KMS-11 (cell line): ENCODE measurements at regions not wholly inside any gene's neighbourhood (a gene's known extent, or its start where the extent isn't known, plus 50 kb on each side); places are given as distances from the start of the nearest gene placed in this dataset.

ENCODE experiments used
- H2AFZ ChIP-seq: fragments of 200-600 bp; sonication (generic); 2 replicates; pipeline ENCODE4 v1.6.1; 2016; ENCODE audit warnings: antibody characterized with exemption, mixed run types, low read depth
- H3K27ac ChIP-seq: fragments of 200-600 bp; sonication (generic); 2 replicates; pipeline ENCODE4 v1.6.1; 2016; ENCODE audit warnings: mild to moderate bottlenecking, mixed run types
- H3K27me3 ChIP-seq: fragments of 200-600 bp; sonication (generic); 2 replicates; pipeline ENCODE4 v1.6.1; 2017; ENCODE audit warnings: mild to moderate bottlenecking, low read depth, mixed run types, moderate library complexity; ENCODE audit not compliant: insufficient read depth
- H3K36me3 ChIP-seq: fragments of 200-600 bp; sonication (generic); 2 replicates; pipeline ENCODE4 v1.6.1; 2017; ENCODE audit warnings: mild to moderate bottlenecking, mixed run types; ENCODE audit not compliant: insufficient read depth
- H3K4me1 ChIP-seq: fragments of 200-600 bp; sonication (generic); 2 replicates; pipeline ENCODE4 v1.6.1; 2016; ENCODE audit warnings: mild to moderate bottlenecking, low read depth, mixed run types; ENCODE audit not compliant: poor library complexity, severe bottlenecking
- H3K4me2 ChIP-seq: fragments of 200-600 bp; sonication (generic); 2 replicates; pipeline ENCODE4 v1.7.0; 2016; ENCODE audit warnings: mild to moderate bottlenecking, mixed run types
- H3K4me3 ChIP-seq: fragments of 200-600 bp; sonication (generic); IDR thresholded peaks from 2 replicates; pipeline ENCODE4 v1.6.1; 2017; ENCODE audit warnings: low read depth, low read length, mixed read lengths; ENCODE audit not compliant: insufficient read depth
- H3K79me2 ChIP-seq: fragments of 200-600 bp; sonication (generic); 2 replicates; pipeline ENCODE4 v1.6.1; 2016; ENCODE audit warnings: low read depth, mixed run types; ENCODE audit not compliant: insufficient read depth
- H3K9ac ChIP-seq: fragments of 200-600 bp; sonication (generic); 2 replicates; pipeline ENCODE4 v1.6.1; 2016; ENCODE audit warnings: mild to moderate bottlenecking, mixed run types
- H4K20me1 ChIP-seq: fragments of 200-600 bp; sonication (generic); 2 replicates; pipeline ENCODE4 v1.6.1; 2016; ENCODE audit warnings: mild to moderate bottlenecking, mixed run types; ENCODE audit not compliant: insufficient read depth
- CTCF ChIP-seq: fragments of 200-600 bp; sonication (generic); conservative IDR thresholded peaks from 2 replicates; pipeline ENCODE4 v1.6.1; 2017; ENCODE audit warnings: low read depth, mild to moderate bottlenecking, antibody characterized with exemption, low read length, moderate library complexity, mixed read lengths

DNA sequence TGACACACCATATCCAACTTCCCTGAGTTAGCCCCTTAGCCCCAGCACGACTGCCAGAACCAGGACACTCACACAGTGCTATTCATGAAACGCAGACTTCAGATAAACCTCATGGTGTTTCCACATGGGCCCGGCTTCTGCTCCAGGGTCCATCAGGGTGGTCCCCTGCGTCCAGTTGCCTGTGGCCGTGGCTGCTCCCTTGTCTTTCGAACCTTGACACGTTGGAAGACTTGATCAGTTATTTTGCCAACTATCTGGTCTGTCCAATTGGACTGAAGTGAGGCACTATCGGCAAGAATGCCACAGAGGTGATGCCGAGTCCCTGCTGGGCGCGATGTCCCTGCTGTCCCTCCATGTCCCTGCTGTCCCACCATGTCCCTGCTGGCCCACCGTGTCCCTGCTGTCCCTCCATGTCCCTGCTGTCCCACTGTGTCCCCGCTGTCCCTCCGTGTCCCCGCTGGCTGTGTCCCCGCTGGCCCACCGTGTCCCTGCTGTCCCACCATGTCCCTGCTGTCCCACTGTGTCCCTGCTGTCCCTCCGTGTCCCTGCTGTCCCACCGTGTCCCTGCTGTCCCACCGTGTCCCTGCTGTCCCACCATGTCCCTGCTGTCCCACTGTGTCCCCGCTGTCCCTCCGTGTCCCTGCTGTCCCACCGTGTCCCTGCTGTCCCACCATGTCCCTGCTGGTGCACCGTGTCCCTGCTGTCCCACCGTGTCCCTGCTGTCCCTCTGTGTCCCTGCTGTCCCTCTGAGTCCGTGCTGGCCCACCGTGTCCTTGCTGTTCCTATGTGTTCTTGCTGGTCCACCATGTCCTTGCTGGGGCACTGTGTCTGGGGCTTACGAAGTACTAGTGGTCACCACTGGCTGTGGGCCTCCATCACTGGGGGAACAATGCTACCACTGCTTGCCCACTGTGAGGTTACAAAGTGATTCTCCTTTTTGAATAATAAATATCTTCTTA lies 251.4 kb downstream of the DLL1 start:
- no peak overlapping the region for H3K27ac ChIP-seq
- H3K9ac ChIP-seq: no peak overlapping the region
- H3K27me3 ChIP-seq: peaks cover 3% of the 10 kb centered on the region; the same call in 1 of the 2 replicates
- no peaks in the 10 kb centered on the region for H3K4me1 ChIP-seq
- no peak overlapping the region for H3K4me3 ChIP-seq
- no peak for TF ChIP-seq CTCF
- no peak overlapping the region for H3K4me2 ChIP-seq
- no peak overlapping the region for H2AFZ ChIP-seq
- H3K79me2 ChIP-seq: no peaks in the 10 kb centered on the region
- H4K20me1 ChIP-seq: no peaks in the 10 kb centered on the region
- no peaks in the 10 kb centered on the region for H3K36me3 ChIP-seq

DNA sequence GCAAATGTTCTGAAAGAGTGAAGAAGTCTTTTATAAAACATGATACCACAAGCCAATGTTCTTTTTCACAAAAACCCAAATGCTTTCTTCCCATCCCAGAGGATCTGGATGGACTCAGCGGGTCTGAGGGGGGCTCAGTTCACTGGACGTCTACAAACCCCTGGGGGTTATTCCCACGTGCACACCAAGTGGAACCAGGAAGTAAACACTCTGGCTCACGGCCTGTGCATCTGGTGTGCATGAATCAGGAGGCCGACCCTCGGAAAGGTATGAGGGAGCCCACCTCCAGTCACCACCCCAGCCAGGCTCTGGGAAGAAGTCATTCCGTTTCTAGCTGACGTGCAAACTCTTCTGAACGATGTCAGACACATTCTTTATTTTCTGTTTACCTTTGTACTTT lies 252.2 kb downstream of the DLL1 start:
- H3K79me2 ChIP-seq: no peaks in the 10 kb centered on the region
- H3K4me1 ChIP-seq: no peaks in the 10 kb centered on the region
- no peak for TF ChIP-seq CTCF
- no peaks in the 10 kb centered on the region for H3K36me3 ChIP-seq
- H3K4me3 ChIP-seq: no peak overlapping the region
- H3K4me2 ChIP-seq: no peak overlapping the region
- H4K20me1 ChIP-seq: no peaks in the 10 kb centered on the region
- peaks cover 3% of the 10 kb centered on the region; the same call in 1 of the 2 replicates for H3K27me3 ChIP-seq
- no peak overlapping the region for H3K27ac ChIP-seq
- H3K9ac ChIP-seq: no peak overlapping the region
- H2AFZ ChIP-seq: no peak overlapping the region

DNA sequence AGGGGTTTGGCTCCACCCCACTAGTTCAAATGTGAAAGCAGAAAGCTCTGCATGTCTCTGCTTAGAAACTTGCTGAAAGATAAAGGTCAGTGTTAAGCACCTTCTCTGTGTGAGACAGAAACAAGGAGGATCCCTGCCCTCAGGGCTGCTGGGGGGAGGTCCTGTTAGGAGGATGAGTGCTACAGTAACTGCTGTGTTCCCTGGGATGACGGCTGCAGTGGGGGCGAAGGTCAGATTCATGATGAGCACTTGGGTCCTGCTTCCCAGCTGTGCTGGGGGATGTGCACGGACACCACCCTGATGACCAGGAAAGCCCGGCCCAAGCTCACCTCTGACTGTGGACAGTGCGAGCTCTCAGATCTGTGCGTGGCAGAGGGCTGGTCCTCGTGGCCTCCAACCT lies 252.6 kb downstream of the DLL1 start:
- H3K79me2 ChIP-seq: no peaks in the 10 kb centered on the region
- peaks cover 3% of the 10 kb centered on the region; the same call in 1 of the 2 replicates for H3K27me3 ChIP-seq
- H2AFZ ChIP-seq: no peak overlapping the region
- H3K4me2 ChIP-seq: no peak overlapping the region
- no peak for TF ChIP-seq CTCF
- H3K4me1 ChIP-seq: no peaks in the 10 kb centered on the region
- H3K27ac ChIP-seq: no peak overlapping the region
- H3K36me3 ChIP-seq: no peaks in the 10 kb centered on the region
- no peaks in the 10 kb centered on the region for H4K20me1 ChIP-seq
- H3K4me3 ChIP-seq: no peak overlapping the region
- no peak overlapping the region for H3K9ac ChIP-seq

DNA sequence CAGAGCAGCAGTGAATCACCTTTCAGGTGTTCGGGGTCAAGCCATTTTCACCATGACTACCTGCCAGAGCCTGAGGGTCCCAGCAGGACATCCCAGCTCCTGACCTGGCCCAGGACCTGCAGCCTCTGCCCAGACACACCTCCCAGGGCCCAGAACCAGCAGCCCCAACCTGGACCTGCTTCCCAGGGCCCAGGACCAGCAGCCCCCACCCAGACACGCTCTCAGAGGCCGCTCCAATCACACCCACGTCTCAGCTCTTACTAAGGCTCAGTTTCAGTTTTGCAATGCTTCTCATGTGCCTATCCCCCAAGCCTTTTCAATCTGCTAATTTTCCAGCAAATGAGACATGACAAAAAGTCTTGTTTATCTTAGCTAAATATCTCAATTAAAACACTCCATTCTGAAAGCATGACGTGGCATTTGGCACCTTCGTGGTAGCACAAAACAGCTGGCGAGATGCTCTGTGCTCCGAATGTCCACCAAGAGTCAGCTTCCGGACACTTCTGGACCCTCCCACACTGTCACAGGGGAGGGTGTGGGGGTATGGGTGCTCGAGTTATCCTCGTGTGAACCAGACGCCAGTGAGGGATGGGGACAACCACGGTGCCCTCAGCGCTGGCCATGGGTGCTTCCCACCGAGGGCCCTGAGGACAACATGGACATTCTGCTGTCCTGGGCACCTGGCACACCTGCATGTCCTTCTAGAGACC lies 253.2 kb downstream of the DLL1 start:
- Histone ChIP-seq H3K9ac (no peak overlapping the region), H3K4me3 (no peak overlapping the region), H3K4me2 (no peak overlapping the region), H3K79me2 (no peaks in the 10 kb centered on the region), H3K36me3 (no peaks in the 10 kb centered on the region), H3K27me3 (no peaks in the 10 kb centered on the region; the same call in 1 of the 2 replicates), H4K20me1 (no peaks in the 10 kb centered on the region), H3K4me1 (no peaks in the 10 kb centered on the region), H3K27ac (no peak overlapping the region), H2AFZ (no peak overlapping the region)
- TF ChIP-seq CTCF: no peak
